CD8-positive, alpha-beta memory T cell (primary cell): ENCODE measurements at regions not wholly inside any gene's neighbourhood (a gene's known extent, or its start where the extent isn't known, plus 50 kb on each side); places are given as distances from the start of the nearest gene placed in this dataset.

Source experiments
- CTCF ChIA-PET: fragments of 350-600 bp; sonication (Branson Sonifier 250); formaldehyde crosslinking; loops from one replicate; lab custom pipeline; 2021; ENCODE audit warnings: antibody characterized with exemption; lab: Charles Lee
- POLR2A ChIA-PET: fragments of 350-600 bp; sonication (Branson Sonifier 250); formaldehyde crosslinking; loops from one replicate; lab custom pipeline; 2021; ENCODE audit warnings: antibody characterized with exemption; lab: Charles Lee
- DNase-seq, 5 donors: peaks; one replicate each; pipeline versions ENCODE4 v3.0.0 to v3.0.0-alpha.2; 2020 to 2022; ENCODE audit warnings: mixed read lengths in 1 of 5
- H3K27ac ChIP-seq: one replicate; pipeline ENCODE4 v1.7.0; 2013; ENCODE audit warnings: low read depth, mild to moderate bottlenecking, low read length, moderate library complexity
- H3K27me3 ChIP-seq: 2 replicates; pipeline ENCODE4 v1.7.0; 2013; ENCODE audit warnings: low read length, mild to moderate bottlenecking; ENCODE audit not compliant: insufficient read depth, poor library complexity, severe bottlenecking
- H3K36me3 ChIP-seq: 2 replicates; pipeline ENCODE4 v1.7.0; 2013; ENCODE audit warnings: mild to moderate bottlenecking, low read length, moderate library complexity; ENCODE audit not compliant: insufficient read depth
- H3K4me1 ChIP-seq: 2 replicates; pipeline ENCODE4 v1.7.0; 2013; ENCODE audit warnings: mild to moderate bottlenecking, low read length, moderate library complexity; ENCODE audit not compliant: insufficient read depth
- H3K4me3 ChIP-seq: 2 replicates; pipeline ENCODE4 v1.7.0; 2013; ENCODE audit warnings: mild to moderate bottlenecking, low read length
- H3K9me3 ChIP-seq: 2 replicates; pipeline ENCODE4 v1.7.0; 2013; ENCODE audit warnings: mild to moderate bottlenecking, low read length
- H3K27ac Mint-ChIP-seq, 8 donors: one replicate each; pipeline ENCODE4 v1.8.0; 2020 to 2021; ENCODE audit warnings: mixed read lengths in 8 of 8, mild to moderate bottlenecking in 6 of 8, inconsistent platforms in 3 of 8, moderate library complexity in 3 of 8
- H3K27me3 Mint-ChIP-seq, 2 donors: one replicate each; pipeline ENCODE4 v1.8.0; 2020 to 2021; ENCODE audit warnings: mixed read lengths in 2 of 2, mild to moderate bottlenecking in 1 of 2, moderate library complexity in 1 of 2
- H3K36me3 Mint-ChIP-seq, 3 donors: one replicate each; pipeline ENCODE4 v1.8.0; 2020 to 2021; ENCODE audit warnings: mixed read lengths in 3 of 3, inconsistent platforms in 1 of 3, mild to moderate bottlenecking in 1 of 3
- H3K4me1 Mint-ChIP-seq, 3 donors: one replicate each; pipeline ENCODE4 v1.8.0; 2020 to 2021; ENCODE audit warnings: mixed read lengths in 3 of 3, inconsistent platforms in 1 of 3, mild to moderate bottlenecking in 1 of 3
- H3K4me3 Mint-ChIP-seq, 7 donors: one replicate each; pipeline ENCODE4 v1.8.0; 2020 to 2021; ENCODE audit warnings: mixed read lengths in 7 of 7, mild to moderate bottlenecking in 6 of 7, moderate library complexity in 4 of 7, inconsistent platforms in 2 of 7
- H3K9me3 Mint-ChIP-seq, 5 donors: one replicate each; pipeline ENCODE4 v1.8.0; 2020 to 2022; ENCODE audit warnings: mixed read lengths in 5 of 5, mild to moderate bottlenecking in 3 of 5, moderate library complexity in 2 of 5, inconsistent platforms in 1 of 5

DNA sequence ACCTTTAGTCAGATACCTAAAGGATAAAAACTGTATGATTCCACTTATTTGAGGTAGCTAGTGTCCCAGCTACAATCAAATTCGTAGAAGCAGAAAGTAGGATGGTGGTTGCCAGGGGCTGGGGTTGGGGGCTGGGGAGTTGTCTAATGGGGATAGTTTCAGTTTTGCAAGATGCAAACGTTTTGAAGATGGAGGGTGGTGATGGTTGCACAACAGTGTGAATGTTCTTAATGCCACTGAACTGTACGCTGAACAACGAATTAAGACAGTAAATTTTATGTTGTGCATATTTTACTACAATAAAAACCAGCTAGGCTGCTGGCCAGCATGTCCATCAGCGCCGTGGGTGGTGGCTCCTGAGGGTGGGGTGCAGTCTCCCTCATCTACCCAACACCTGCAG, 137.8 kb downstream of the GADD45G start:
- Histone ChIP-seq H3K27ac (no peak overlapping the region), H3K36me3 (no peaks in the 10 kb centered on the region), H3K4me1 (peaks cover 61% of the 10 kb centered on the region), H3K27me3 (no peaks in the 10 kb centered on the region), H3K4me3 (no peak overlapping the region), H3K9me3 (no peaks in the 10 kb centered on the region)
- H3K27ac Mint-ChIP-seq = peak overlapping the region in 7 of 8 donors; percentile 12 to 90 (median 64)
- peak overlapping the region in 5 of 7 donors; percentile 24 to 75 (median 54) for H3K4me3 Mint-ChIP-seq
- CTCF ChIA-PET = no interaction called here
- H3K27me3 Mint-ChIP-seq = no peaks in the 10 kb centered on the region
- no peaks in the 10 kb centered on the region for H3K36me3 Mint-ChIP-seq
- peaks cover 49 to 72% (median 62%) of the 10 kb centered on the region in 3 donors for H3K4me1 Mint-ChIP-seq
- no peaks in the 10 kb centered on the region for H3K9me3 Mint-ChIP-seq
- DNase-seq = peak in 1 of 5 donors; percentile 5
- POLR2A ChIA-PET = no interaction called here

GRCh38 chr9:89743216-89743572, 138.4 kb downstream of the GADD45G start:
- Mint-ChIP-seq H3K9me3 (no peaks in the 10 kb centered on the region), H3K4me1 (peaks cover 49 to 73% (median 63%) of the 10 kb centered on the region in 3 donors), H3K27ac (peak overlapping the region; percentile 21 to 90 (median 74)), H3K4me3 (peak overlapping the region in 5 of 7 donors; percentile 12 to 75 (median 54)), H3K36me3 (no peaks in the 10 kb centered on the region), H3K27me3 (no peaks in the 10 kb centered on the region)
- Histone ChIP-seq H3K27me3 (no peaks in the 10 kb centered on the region), H3K4me3 (no peak overlapping the region), H3K36me3 (no peaks in the 10 kb centered on the region), H3K4me1 (peaks cover 61% of the 10 kb centered on the region), H3K27ac (no peak overlapping the region), H3K9me3 (no peaks in the 10 kb centered on the region)
- peak in 1 of 5 donors; percentile 2 for DNase-seq
- ChIA-PET POLR2A (interaction anchor here (1.2 kb wide), 1 partner anchor 139 kb away, joined by 3 read pairs; the partner anchor contains the start of gene GADD45G), CTCF (interaction anchor here (0.6 to 1.3 kb wide), 4 partner anchors 9 to 140 kb away, joined by 3 to 5 read pairs (median 4); no protein-coding TSS in a partner anchor)

DNA sequence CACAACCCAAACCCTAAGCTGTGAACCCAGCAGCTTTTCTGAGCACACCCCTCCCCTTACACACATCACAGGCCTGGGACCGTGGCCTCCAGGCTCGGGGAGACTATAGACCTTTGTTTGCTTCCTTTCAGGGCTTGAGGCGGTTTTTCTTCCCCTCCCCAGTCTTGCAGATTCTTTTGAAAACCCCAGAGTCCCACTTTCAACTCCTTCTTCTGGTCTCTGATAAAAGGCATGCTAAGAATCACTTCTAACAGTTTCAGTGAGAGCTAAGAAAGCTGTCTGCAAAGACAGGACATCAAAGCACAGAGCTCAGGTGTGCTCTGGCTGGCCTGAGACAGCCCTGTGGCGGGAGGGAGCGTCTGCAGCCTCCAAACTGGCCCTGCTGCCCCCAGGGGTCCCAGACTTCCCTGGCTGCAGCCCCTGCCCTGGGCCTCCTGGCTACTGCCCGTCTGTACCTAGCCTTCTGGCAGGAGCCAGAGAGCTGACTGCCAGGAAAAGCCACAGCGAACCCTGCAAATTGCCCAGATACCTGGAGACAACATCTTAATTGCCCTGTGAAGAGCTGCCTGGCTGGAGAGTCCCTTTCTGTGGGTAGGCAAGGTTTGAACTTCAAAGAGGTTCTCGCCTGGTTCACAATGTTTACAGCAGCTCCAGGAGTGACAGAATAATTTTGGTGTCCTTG, 138.9 kb downstream of the GADD45G start:
- H3K36me3 Mint-ChIP-seq = no peaks in the 10 kb centered on the region
- CTCF ChIA-PET = interaction anchor here (0.6 to 1.3 kb wide), 4 partner anchors 9 to 140 kb away, joined by 3 to 5 read pairs (median 4); no protein-coding TSS in a partner anchor
- no peaks in the 10 kb centered on the region for H3K9me3 ChIP-seq
- DNase-seq = peak in 4 of 5 donors; percentile 6 to 82 (median 39)
- H3K4me3 ChIP-seq = peak overlapping the region; percentile 30
- no peaks in the 10 kb centered on the region for H3K36me3 ChIP-seq
- peaks cover 61% of the 10 kb centered on the region for H3K4me1 ChIP-seq
- no peaks in the 10 kb centered on the region for H3K27me3 ChIP-seq
- no peaks in the 10 kb centered on the region for H3K27me3 Mint-ChIP-seq
- peaks cover 51 to 74% (median 63%) of the 10 kb centered on the region in 3 donors for H3K4me1 Mint-ChIP-seq
- POLR2A ChIA-PET = interaction anchor here (1.2 kb wide), 1 partner anchor 139 kb away, joined by 3 read pairs; the partner anchor contains the start of gene GADD45G
- H3K27ac Mint-ChIP-seq = peak overlapping the region; percentile 21 to 92 (median 74)
- H3K27ac ChIP-seq = no peak overlapping the region
- H3K4me3 Mint-ChIP-seq = peak overlapping the region in 6 of 7 donors; percentile 12 to 75 (median 56)
- H3K9me3 Mint-ChIP-seq = no peaks in the 10 kb centered on the region

DNA sequence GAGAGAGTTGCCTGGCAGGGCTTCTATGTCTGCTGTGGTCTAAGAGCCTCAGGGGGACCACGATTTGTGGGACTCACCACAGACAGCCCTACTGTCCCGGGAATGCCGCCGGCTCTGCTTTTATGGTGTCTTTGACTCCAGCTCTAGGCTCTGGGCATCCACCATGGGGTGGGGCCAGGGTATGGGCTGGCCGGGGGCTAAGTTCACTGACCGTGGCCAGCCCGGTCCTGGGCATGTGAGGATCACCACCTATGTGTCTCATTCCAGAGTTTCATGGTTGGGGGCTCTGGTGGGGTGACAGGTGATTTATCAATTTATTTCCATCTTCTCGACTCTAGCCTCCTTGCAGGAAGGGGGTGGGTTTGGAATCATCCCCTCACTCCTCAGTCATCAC, 139.4 kb downstream of the GADD45G start:
- POLR2A ChIA-PET = interaction anchor here (1.2 kb wide), 1 partner anchor 140 kb away, joined by 3 read pairs; the partner anchor contains the start of gene GADD45G
- H3K4me1 Mint-ChIP-seq = peaks cover 48 to 72% (median 61%) of the 10 kb centered on the region in 3 donors
- no peaks in the 10 kb centered on the region for H3K27me3 Mint-ChIP-seq
- H3K36me3 Mint-ChIP-seq = no peaks in the 10 kb centered on the region
- Histone ChIP-seq H3K36me3 (no peaks in the 10 kb centered on the region), H3K4me1 (peaks cover 61% of the 10 kb centered on the region), H3K27me3 (no peaks in the 10 kb centered on the region), H3K4me3 (no peak overlapping the region), H3K27ac (no peak overlapping the region), H3K9me3 (no peaks in the 10 kb centered on the region)
- no peak for DNase-seq
- CTCF ChIA-PET = interaction anchor here (1.1 to 1.3 kb wide), 3 partner anchors 8 to 141 kb away, joined by 3 to 5 read pairs (median 4); no protein-coding TSS in a partner anchor
- H3K4me3 Mint-ChIP-seq = peak overlapping the region in 5 of 7 donors; percentile 50 to 75 (median 57)
- H3K27ac Mint-ChIP-seq = peak overlapping the region in 6 of 8 donors; percentile 46 to 92 (median 74)
- H3K9me3 Mint-ChIP-seq = no peaks in the 10 kb centered on the region

DNA sequence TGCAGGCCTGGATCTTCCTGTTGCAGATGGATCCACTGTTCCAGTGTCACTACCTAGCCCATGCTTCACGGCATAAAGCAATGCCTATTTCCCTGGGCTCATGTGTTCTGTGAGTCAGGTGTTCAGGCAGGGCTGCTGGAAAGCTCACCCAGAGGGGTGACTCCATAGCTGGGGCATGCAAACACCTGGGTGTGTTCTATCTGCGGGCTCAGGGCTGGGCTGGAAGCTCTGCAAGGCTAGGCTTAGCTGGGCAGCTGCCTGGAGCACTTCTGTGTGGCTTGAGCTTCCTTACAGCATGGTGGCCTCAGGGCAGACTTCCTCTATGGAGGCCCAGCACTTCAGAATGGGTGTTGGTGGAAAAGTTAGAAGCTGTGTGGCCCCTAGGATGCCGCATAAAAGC, 139.9 kb downstream of the GADD45G start:
- Mint-ChIP-seq H3K9me3 (no peaks in the 10 kb centered on the region), H3K4me3 (peak overlapping the region in 3 of 7 donors; percentile 23 to 50 (median 26)), H3K36me3 (no peaks in the 10 kb centered on the region), H3K27me3 (no peaks in the 10 kb centered on the region), H3K27ac (peak overlapping the region in 1 of 8 donors; percentile 59), H3K4me1 (peaks cover 47 to 72% (median 61%) of the 10 kb centered on the region in 3 donors)
- Histone ChIP-seq H3K4me1 (peaks cover 56% of the 10 kb centered on the region), H3K9me3 (no peaks in the 10 kb centered on the region), H3K36me3 (no peaks in the 10 kb centered on the region), H3K4me3 (no peak overlapping the region), H3K27ac (no peak overlapping the region), H3K27me3 (no peaks in the 10 kb centered on the region)
- DNase-seq = no peak
- ChIA-PET CTCF (no interaction called here), POLR2A (no interaction called here)

DNA sequence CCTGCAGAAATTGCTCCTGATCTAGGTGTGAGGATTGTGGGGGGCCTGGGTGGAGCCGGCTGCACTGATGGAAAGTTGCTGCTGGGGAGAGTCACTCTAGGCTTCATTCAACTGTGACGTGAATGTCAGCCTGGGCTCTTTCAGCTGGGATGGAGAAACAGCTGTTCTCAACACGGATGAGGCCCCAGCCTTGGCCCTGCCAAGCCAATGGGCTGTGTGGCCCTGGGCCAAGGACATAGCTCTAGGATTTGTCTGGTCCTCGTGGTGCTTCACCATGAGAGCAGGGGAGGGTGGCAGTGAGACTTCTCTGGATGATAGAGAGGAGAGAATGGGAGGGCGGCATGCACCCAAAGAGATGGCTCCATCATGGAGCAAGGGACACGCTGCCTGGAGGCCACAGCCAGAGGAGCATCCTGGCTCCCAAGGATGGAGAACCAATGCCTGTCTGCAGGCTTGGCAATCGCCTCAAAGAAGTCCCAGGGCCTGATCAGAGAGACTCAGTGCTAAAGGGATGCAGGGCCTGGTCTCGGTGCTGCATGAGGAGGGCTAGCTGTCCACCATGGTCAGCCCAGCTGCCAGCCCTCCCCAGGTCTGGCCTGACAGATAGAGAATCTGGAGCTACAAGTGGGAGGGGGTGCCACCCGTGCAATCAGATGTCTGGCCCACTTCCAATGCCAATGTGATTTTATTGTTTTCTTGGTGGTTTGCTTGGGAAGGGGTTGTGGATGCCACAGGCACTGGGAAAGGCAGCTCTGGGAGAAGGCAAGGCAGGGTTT, 141.0 kb downstream of the GADD45G start:
- Mint-ChIP-seq H3K36me3 (no peaks in the 10 kb centered on the region), H3K27me3 (no peaks in the 10 kb centered on the region), H3K4me1 (peaks cover 37 to 61% (median 50%) of the 10 kb centered on the region in 3 donors), H3K9me3 (no peaks in the 10 kb centered on the region), H3K27ac (no peak overlapping the region), H3K4me3 (no peak overlapping the region)
- ChIA-PET POLR2A (no interaction called here), CTCF (no interaction called here)
- no peaks in the 10 kb centered on the region for H3K27me3 ChIP-seq
- peaks cover 46% of the 10 kb centered on the region for H3K4me1 ChIP-seq
- no peak overlapping the region for H3K27ac ChIP-seq
- no peaks in the 10 kb centered on the region for H3K36me3 ChIP-seq
- no peaks in the 10 kb centered on the region for H3K9me3 ChIP-seq
- no peak for DNase-seq
- H3K4me3 ChIP-seq = no peak overlapping the region

DNA sequence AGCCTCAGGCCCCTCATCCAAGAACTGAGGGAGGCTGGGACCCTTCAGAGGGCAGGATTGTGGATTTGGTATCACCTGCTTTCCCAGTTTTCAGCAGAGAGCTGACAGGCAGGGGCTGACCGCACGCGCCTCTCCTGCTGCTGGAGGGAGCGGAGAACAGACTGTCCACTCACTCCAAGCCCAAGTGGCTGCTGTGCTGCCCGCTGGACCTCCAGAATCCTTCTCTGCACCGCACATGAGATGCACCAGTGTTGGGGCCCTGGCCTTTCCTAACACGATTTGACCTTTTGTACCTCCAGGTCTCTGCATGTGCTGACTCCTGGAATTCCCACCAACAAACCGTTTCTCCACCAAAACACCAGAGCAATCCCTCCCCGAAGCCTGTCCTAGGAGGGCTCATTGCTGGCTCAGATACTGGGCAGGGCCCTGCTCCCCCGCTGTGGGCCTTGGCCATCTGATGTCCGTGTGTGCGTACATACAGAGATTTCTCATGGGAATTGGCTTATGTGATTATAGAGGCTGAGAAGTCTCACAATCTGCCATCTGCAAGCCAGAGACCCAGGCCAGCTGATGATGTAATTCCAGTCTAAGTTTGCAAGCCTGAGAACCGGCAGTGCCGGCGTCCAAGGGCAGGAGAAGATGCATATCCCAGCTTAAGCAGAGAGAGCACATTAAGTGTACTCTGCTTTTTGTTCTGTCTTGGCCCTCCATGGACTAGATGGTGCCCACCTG, 141.7 kb downstream of the GADD45G start:
- Histone ChIP-seq H3K27ac (no peak overlapping the region), H3K36me3 (no peaks in the 10 kb centered on the region), H3K4me3 (no peak overlapping the region), H3K27me3 (no peaks in the 10 kb centered on the region), H3K9me3 (no peaks in the 10 kb centered on the region), H3K4me1 (peaks cover 41% of the 10 kb centered on the region)
- DNase-seq = no peak
- Mint-ChIP-seq H3K36me3 (no peaks in the 10 kb centered on the region), H3K4me1 (peaks cover 33 to 56% (median 45%) of the 10 kb centered on the region in 3 donors), H3K9me3 (no peaks in the 10 kb centered on the region), H3K27me3 (no peaks in the 10 kb centered on the region), H3K4me3 (no peak overlapping the region), H3K27ac (peak overlapping the region in 1 of 8 donors; percentile 7)
- ChIA-PET CTCF (no interaction called here), POLR2A (no interaction called here)
